Stimulated activated naive B cell treated with anti-CD40 and anti-IgM and Interleukin-4, amounts not matched to agents 10 μg/mL and 1 μg/mL and 100 μg/mL, for 72 hours (primary cell): ENCODE measurements at regions not wholly inside any gene's neighbourhood (a gene's known extent, or its start where the extent isn't known, plus 50 kb on each side); places are given as distances from the start of the nearest gene placed in this dataset.

Experiments
- ATAC-seq, 2 donors: fragments of 150-1000 bp; cut with Tn5 transposase; replicated peaks; 2 replicates each; pipeline ENCODE4 v1.10.0; 2021; ENCODE audit warnings: moderate library complexity in 1 of 2
- DNase-seq: peaks from one replicate; pipeline ENCODE4 v3.0.0; 2021
- H3K27ac Mint-ChIP-seq: one replicate; pipeline ENCODE4 v1.8.0; 2022; ENCODE audit warnings: mild to moderate bottlenecking, mixed read lengths
- H3K27me3 Mint-ChIP-seq, 2 donors: one replicate each; pipeline ENCODE4 v1.8.0; 2022; ENCODE audit warnings: mixed read lengths in 2 of 2
- H3K36me3 Mint-ChIP-seq, 2 donors: one replicate each; pipeline ENCODE4 v1.8.0; 2022; ENCODE audit warnings: mixed read lengths in 2 of 2, mild to moderate bottlenecking in 1 of 2
- H3K4me1 Mint-ChIP-seq, 2 donors: one replicate each; pipeline ENCODE4 v1.8.0; 2022; ENCODE audit warnings: mixed read lengths in 2 of 2, mild to moderate bottlenecking in 1 of 2
- H3K4me3 Mint-ChIP-seq, 2 donors: one replicate each; pipeline ENCODE4 v1.8.0; 2022; ENCODE audit warnings: mild to moderate bottlenecking in 2 of 2, mixed read lengths in 2 of 2, moderate library complexity in 1 of 2
- H3K9me3 Mint-ChIP-seq, 2 donors: one replicate each; pipeline ENCODE4 v1.8.0; 2022; ENCODE audit warnings: mixed read lengths in 2 of 2, mild to moderate bottlenecking in 1 of 2

DNA sequence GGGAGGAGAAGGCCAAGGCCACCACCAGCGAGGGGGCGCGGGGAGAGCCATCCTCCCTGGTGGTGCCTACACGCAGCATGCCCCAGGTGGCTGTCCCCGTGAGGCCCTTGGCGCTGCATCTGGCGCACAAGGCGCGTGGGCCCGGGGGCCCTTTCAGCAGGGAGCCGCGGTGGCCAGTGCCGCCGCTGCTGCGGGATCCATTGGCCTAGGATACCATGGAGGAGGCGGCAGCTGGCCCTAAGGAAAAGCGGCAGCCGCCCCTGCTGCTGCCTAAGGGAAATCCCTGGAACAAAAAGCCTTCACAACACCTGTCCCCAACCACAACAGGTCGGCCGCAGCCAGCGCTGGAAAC, 1059.6 kb downstream of the TECRL start:
- H3K9me3 Mint-ChIP-seq, result peaks cover 12 to 18% of the 10 kb centered on the region in 2 donors
- no peaks in the 10 kb centered on the region for H3K4me1 Mint-ChIP-seq
- H3K27ac Mint-ChIP-seq, result no peak overlapping the region
- no peaks in the 10 kb centered on the region for H3K27me3 Mint-ChIP-seq
- DNase-seq, result no peak
- H3K36me3 Mint-ChIP-seq, result no peaks in the 10 kb centered on the region
- H3K4me3 Mint-ChIP-seq, result no peak overlapping the region
- ATAC-seq, result no peak

DNA sequence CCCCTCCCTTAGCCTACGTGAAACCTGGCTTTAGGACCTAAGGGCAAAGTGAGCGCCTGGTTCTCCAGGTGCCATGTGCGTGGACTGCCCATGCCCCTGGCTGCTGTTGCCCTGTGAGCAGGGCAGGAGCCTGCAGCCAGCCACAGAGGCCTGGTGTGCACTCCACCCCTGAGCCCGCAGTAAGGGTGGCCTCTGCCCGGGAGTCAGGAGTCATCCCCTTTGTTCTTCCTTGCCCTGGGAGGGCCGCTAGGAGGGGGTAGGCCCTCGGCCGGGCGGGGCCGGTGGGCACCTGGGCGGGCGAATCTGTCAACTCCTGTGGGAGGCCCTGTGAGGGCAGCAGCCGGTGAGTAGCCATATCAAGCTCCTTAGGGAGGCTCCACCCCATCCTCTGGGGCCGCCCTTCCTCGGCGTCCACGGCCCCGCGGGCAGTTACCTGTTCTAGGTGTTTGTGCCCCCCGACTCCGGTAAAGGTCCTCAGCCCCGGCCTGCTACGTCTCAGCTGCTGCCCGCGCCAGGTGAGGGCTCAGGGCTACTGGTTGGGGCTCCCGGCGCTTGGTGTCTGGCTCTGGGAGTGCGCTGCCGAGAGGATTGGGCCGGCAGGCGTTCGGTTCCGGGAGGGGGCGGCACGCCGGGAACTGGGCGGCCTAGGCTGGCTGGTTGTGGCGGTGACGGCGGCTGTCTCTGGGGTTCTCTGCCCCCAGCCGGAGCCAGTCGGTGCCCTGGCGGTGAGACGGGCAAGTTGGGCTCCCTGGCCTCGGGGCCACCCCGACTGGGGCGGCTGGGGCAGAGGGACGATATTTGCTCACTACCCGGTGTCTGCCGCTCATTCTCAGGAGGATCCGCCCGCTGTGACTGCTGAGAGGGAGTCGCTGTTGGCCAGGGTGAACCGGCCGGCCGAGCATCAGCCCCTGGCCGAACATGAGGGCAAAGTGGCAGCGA, 1060.2 kb downstream of the TECRL start:
- ATAC-seq, result no peak
- H3K4me3 Mint-ChIP-seq, result no peak overlapping the region
- H3K9me3 Mint-ChIP-seq, result peaks cover 12 to 15% of the 10 kb centered on the region in 2 donors

DNA sequence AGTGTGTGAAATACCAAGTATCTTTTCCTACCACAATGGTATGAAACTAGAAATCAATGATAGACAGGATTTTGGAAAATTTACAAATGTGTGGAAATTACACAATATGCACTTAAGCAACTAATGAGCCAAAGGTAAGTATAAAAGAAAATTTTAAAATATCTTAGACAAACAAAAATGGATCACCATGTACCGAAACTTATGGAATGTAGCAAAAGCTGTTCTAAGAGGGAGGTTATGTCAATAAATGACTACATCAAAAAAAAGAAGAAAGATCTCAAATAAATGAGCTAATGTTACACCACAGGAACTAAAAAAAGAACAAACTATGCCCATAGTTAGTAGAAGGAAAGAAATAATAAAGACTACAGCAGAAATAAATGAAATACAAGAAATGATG, 1084.1 kb downstream of the TECRL start:
- Mint-ChIP-seq H3K27me3 (no peaks in the 10 kb centered on the region), H3K27ac (no peak overlapping the region), H3K4me3 (no peak overlapping the region), H3K9me3 (peaks cover 5 to 8% of the 10 kb centered on the region in 2 donors), H3K36me3 (no peaks in the 10 kb centered on the region), H3K4me1 (no peaks in the 10 kb centered on the region)
- ATAC-seq, result no peak
- no peak for DNase-seq

More for the DNA sequence above, 1060.2 kb downstream of the TECRL start:
- no peaks in the 10 kb centered on the region for H3K36me3 Mint-ChIP-seq
- H3K27me3 Mint-ChIP-seq, result no peaks in the 10 kb centered on the region
- no peaks in the 10 kb centered on the region for H3K4me1 Mint-ChIP-seq
- no peak overlapping the region for H3K27ac Mint-ChIP-seq
- DNase-seq, result no peak

DNA sequence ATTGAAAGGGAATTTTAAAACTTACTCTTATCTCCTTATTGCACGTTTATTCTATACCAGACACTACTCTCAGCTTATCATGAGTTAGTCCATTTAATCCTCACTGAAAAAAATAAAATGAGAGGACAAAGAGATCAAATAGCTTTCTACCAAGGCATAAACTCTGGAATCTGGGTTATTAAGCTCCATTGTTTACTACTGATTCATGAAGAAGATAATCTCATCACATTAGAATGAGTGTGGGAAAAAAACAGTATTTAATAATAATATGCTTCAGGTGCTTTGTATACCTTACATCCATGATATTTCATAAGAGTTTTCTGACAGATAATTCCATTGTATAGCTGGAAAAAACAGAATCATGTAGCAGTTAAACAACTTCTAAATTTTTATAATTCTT, 1092.6 kb downstream of the TECRL start:
- Mint-ChIP-seq H3K4me1 (no peaks in the 10 kb centered on the region), H3K36me3 (no peaks in the 10 kb centered on the region), H3K27ac (no peak overlapping the region), H3K9me3 (peaks cover 0 to 2% of the 10 kb centered on the region in 2 donors), H3K4me3 (no peak overlapping the region), H3K27me3 (no peaks in the 10 kb centered on the region)
- DNase-seq (no peak), ATAC-seq (no peak)

DNA sequence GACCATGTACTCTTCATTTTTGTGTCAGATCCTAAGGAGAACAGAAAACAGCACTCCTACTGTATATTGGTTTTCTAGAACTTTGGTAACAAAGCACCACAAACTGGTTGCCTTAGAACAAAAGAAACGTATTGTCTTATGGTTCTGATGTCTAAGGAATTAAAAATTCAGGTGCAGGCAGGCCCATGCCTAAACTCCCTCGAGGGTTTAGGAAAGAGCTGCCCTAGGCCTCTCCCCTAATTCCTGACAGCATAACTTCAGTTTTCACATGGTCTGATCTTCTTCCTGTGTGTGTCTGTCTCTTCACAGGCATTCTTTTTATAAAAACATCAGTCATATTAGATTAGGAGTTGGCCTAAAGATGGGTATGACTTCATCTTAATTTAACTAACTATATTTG, 1093.6 kb downstream of the TECRL start:
- no peak for ATAC-seq

DNA sequence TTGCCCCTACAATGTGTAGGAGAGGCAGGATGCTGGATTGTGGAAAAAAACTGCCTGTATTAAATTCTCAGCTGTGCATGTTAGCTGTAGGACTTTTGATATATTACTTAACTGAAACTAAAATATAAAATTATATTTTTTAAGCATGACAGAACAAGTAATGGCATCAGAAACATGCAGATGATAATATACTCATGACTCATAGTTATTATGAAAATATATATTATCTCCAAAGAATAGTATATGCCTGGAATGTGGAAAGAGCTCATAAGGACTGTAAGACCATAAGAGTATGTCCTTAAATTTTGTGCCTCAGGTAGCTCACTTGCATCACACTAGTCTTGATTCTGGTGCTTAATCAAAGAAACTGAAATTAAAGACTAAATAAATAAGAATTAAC, 1100.6 kb downstream of the TECRL start:
- Mint-ChIP-seq H3K27me3 (no peaks in the 10 kb centered on the region), H3K9me3 (peaks cover 2 to 4% of the 10 kb centered on the region in 2 donors), H3K36me3 (no peaks in the 10 kb centered on the region), H3K27ac (no peak overlapping the region), H3K4me3 (no peak overlapping the region), H3K4me1 (no peaks in the 10 kb centered on the region)
- DNase-seq (no peak), ATAC-seq (no peak)

More for the DNA sequence above, 1093.6 kb downstream of the TECRL start:
- Mint-ChIP-seq H3K27ac (no peak overlapping the region), H3K36me3 (no peaks in the 10 kb centered on the region), H3K9me3 (peaks cover 0 to 2% of the 10 kb centered on the region in 2 donors), H3K27me3 (no peaks in the 10 kb centered on the region), H3K4me3 (no peak overlapping the region), H3K4me1 (no peaks in the 10 kb centered on the region)
- no peak for DNase-seq

DNA sequence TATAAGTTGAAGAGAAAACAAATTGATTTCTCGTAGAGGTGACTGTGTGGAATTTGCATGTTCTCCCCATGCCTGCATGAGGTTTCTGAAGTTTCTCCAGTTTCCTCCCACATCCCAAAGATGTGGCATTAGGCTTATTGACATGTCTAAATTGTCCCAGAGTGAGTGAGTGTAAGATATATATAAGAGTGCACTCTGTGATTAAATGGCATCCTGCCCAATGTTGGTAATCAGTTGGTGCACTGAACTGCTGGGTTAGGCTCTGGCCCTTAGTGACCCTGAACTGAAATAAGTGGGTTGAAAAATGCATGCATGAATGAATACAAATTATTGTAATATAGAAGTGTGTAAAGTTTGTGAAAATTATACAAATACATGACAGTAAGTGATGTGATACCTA, 1106.5 kb downstream of the TECRL start:
- Mint-ChIP-seq H3K9me3 (peaks cover 3 to 7% of the 10 kb centered on the region in 2 donors), H3K4me3 (no peak overlapping the region), H3K4me1 (no peaks in the 10 kb centered on the region)

DNA sequence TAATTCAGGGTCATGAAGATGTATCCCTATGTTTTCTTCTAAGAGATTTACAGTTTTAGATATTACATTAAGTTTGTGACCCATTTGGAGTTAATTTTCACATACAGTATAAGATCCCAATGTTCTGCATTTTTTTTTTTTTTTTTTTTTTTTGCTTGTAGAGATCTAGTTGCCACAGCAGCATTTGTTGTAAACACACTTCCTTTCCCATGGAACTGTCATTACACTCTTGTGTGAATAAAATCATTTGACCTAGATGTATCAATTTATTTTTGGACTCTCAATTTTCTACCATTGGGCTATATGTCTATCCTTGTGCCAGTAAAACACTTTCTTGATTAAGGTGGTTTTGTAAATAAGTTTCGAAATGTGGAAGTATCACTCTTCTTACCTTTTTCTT, 1107.2 kb downstream of the TECRL start:
- no peaks in the 10 kb centered on the region for H3K27me3 Mint-ChIP-seq
- no peak overlapping the region for H3K27ac Mint-ChIP-seq
- DNase-seq, result no peak
- no peak for ATAC-seq
- H3K4me1 Mint-ChIP-seq, result no peaks in the 10 kb centered on the region
- no peak overlapping the region for H3K4me3 Mint-ChIP-seq
- H3K36me3 Mint-ChIP-seq, result no peaks in the 10 kb centered on the region
- H3K9me3 Mint-ChIP-seq, result peaks cover 3 to 7% of the 10 kb centered on the region in 2 donors

More for the DNA sequence above, 1106.5 kb downstream of the TECRL start:
- Mint-ChIP-seq H3K27ac (no peak overlapping the region), H3K27me3 (no peaks in the 10 kb centered on the region), H3K36me3 (no peaks in the 10 kb centered on the region)
- ATAC-seq (no peak), DNase-seq (no peak)

DNA sequence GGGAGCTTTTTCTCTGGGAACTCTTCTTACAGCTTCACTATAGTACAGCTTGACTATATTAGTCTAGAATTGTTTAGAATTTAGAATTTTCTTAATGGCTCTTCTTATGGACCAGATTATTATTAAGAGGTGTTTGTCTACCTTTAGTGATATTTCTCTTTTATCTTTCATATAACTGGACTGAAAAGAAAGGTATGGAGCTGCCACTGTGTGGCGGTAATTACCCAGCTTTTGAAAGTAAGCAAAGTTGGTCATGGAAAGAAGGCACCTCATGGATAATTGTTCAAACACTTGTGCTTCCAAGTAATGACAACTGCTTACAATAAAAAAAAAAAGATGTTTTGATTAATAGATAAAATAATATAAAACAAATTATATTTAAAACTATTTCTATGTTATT, 1112.5 kb downstream of the TECRL start:
- DNase-seq (no peak), ATAC-seq (no peak)
- H3K27me3 Mint-ChIP-seq, result no peaks in the 10 kb centered on the region
- no peak overlapping the region for H3K4me3 Mint-ChIP-seq
- no peaks in the 10 kb centered on the region for H3K36me3 Mint-ChIP-seq
- no peak overlapping the region for H3K27ac Mint-ChIP-seq
- H3K9me3 Mint-ChIP-seq, result peaks cover 2 to 3% of the 10 kb centered on the region in 2 donors
- no peaks in the 10 kb centered on the region for H3K4me1 Mint-ChIP-seq

DNA sequence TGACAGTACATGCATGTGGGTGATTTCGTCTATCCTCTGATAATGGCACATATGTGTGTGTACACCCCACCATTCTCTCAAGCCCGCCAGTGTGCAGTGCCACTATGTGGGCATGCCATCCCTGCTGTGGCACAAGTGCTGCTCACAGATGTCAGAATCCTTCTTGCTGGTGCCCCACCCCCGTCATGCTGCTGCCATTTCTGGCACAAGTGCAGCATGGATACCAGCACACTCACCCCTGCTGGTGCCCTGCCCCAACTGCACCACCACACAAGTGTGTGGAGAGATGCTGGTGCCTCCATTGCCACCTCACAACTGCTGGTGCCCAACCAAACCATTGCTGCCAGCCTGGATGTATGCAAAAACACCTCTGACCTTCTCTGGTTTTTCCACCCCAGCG, 1133.8 kb downstream of the TECRL start:
- H3K9me3 Mint-ChIP-seq, result peaks cover 4 to 11% of the 10 kb centered on the region in 2 donors
- DNase-seq (no peak), ATAC-seq (no peak)
- no peaks in the 10 kb centered on the region for H3K36me3 Mint-ChIP-seq
- no peaks in the 10 kb centered on the region for H3K4me1 Mint-ChIP-seq
- H3K27me3 Mint-ChIP-seq, result no peaks in the 10 kb centered on the region
- H3K4me3 Mint-ChIP-seq, result no peak overlapping the region
- H3K27ac Mint-ChIP-seq, result no peak overlapping the region

DNA sequence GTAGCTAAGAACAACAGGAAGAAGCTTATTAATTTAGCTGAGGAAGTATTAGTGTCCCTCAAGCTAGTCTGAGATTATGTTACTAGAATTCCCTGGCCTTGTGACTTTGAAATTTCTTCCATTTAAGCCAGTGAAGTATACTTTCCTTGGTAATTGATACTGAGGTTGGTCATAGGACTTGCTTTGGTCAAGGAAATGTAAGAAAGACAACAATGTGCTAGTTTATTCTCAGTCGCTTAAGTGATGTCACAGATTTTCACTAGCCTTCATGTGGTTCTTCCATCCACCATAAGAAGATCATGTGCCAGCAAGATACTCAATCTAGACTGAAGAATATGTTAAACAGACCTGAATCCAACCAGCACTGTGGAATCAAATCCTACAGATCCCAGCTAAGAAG, 1140.1 kb downstream of the TECRL start:
- H3K9me3 Mint-ChIP-seq, result peaks cover 1 to 4% of the 10 kb centered on the region in 2 donors
- no peak for ATAC-seq

DNA sequence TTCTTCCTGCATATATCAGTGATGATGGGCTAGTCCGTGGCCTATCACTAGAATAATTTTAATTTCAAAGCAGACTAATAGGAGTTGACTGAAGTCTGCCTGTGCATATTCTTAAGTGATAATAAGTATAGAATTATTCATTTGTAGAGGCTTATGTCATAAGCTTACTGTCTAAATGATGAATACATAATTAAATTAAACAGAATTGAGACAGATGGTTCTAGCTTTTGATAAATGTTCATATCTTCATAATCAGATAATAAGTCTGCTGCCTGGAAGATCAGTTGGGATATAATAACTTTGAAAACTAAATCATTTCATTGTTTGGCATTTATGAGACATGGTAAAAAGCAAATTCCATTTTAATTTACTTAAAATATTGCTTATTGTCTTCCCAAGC, 1175.6 kb downstream of the TECRL start:
- H3K4me1 Mint-ChIP-seq, result no peaks in the 10 kb centered on the region
- H3K9me3 Mint-ChIP-seq, result no peaks in the 10 kb centered on the region
- H3K36me3 Mint-ChIP-seq, result no peaks in the 10 kb centered on the region
- H3K4me3 Mint-ChIP-seq, result no peak overlapping the region
- DNase-seq, result no peak
- ATAC-seq, result no peak
- H3K27ac Mint-ChIP-seq, result no peak overlapping the region
- no peaks in the 10 kb centered on the region for H3K27me3 Mint-ChIP-seq

More for the DNA sequence above, 1140.1 kb downstream of the TECRL start:
- H3K4me1 Mint-ChIP-seq, result no peaks in the 10 kb centered on the region
- no peak for DNase-seq
- H3K36me3 Mint-ChIP-seq, result no peaks in the 10 kb centered on the region
- H3K27me3 Mint-ChIP-seq, result no peaks in the 10 kb centered on the region
- no peak overlapping the region for H3K27ac Mint-ChIP-seq
- H3K4me3 Mint-ChIP-seq, result no peak overlapping the region

DNA sequence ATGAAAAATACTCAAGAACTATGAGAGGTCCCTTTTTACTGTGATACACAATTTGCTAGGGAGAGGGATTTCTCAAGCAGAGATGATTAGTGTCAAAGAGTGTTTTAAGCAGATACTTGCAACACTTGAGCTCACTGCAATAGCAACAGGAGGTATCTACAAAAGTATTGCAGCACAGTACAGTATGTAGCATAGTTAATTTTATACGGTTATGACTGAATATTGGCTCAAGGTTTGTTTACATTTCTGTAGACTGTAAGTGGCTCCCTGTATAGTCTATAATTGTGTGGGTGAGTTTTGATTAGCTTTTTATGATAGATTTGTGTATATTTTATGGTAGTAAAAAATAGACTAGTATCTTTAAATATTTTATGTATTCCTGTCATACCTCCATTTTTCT, 1177.2 kb downstream of the TECRL start:
- Mint-ChIP-seq H3K4me3 (no peak overlapping the region), H3K9me3 (peaks cover 0 to 2% of the 10 kb centered on the region in 2 donors), H3K27me3 (no peaks in the 10 kb centered on the region), H3K27ac (no peak overlapping the region), H3K36me3 (no peaks in the 10 kb centered on the region), H3K4me1 (no peaks in the 10 kb centered on the region)
- ATAC-seq, result no peak
- no peak for DNase-seq

DNA sequence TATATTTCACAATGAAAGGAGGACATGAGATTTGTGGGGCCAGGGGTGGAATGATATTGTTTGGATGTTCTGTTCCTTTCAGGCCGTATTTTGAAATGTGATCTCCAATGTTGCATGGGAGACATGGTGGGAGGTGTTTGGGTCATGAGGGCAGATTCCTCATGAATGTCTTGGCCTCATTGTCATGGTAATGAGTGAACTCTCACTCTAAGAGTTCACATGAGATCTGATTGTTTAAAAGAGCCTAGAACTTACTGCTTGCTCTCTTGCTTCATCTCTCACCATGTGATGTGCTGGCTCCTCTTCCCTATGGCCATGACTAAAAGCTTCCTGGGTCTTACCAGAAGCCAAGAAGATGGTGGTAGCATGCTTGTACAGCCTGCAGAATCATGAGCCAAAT, 1183.0 kb downstream of the TECRL start:
- no peak for ATAC-seq
- no peak overlapping the region for H3K27ac Mint-ChIP-seq
- H3K9me3 Mint-ChIP-seq, result peaks cover 0 to 5% of the 10 kb centered on the region in 2 donors
- no peaks in the 10 kb centered on the region for H3K36me3 Mint-ChIP-seq
- H3K4me1 Mint-ChIP-seq, result no peaks in the 10 kb centered on the region
- H3K27me3 Mint-ChIP-seq, result no peaks in the 10 kb centered on the region
- H3K4me3 Mint-ChIP-seq, result no peak overlapping the region
- no peak for DNase-seq

DNA sequence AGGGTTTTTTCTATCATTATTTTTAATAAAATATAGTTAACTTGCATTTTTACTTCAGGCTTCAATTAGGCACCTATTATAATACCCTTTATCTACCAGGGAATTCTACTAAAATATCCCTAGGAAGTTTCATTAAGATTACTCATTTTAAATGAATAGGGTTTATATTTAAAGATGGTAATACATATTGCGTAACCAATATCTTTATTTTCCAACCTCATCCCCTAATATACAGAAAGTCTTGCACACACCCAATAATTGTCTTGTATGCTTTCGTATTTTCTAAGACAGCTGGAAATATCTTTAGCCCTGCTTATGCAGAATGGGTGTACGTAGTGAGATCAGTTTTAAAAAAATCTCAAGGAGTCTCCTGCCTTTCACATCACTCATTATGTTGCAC, 1186.8 kb downstream of the TECRL start:
- Mint-ChIP-seq H3K9me3 (peaks cover 6% of the 10 kb centered on the region in 2 donors), H3K27me3 (no peaks in the 10 kb centered on the region)
- no peak for ATAC-seq

More for the DNA sequence above, 1186.8 kb downstream of the TECRL start:
- no peak for DNase-seq
- Mint-ChIP-seq H3K27ac (no peak overlapping the region), H3K36me3 (no peaks in the 10 kb centered on the region), H3K4me3 (no peak overlapping the region), H3K4me1 (no peaks in the 10 kb centered on the region)
